Medulla oblongata (tissue), 1 donor: ENCODE measurements at regions not wholly inside any gene's neighbourhood (a gene's known extent, or its start where the extent isn't known, plus 50 kb on each side); places are given as distances from the start of the nearest gene placed in this dataset.

Source experiments
- DNase-seq: peaks from one replicate; pipeline ENCODE4 v3.0.0-alpha.2; 2015; ENCODE audit errors: extremely low spot score

DNA sequence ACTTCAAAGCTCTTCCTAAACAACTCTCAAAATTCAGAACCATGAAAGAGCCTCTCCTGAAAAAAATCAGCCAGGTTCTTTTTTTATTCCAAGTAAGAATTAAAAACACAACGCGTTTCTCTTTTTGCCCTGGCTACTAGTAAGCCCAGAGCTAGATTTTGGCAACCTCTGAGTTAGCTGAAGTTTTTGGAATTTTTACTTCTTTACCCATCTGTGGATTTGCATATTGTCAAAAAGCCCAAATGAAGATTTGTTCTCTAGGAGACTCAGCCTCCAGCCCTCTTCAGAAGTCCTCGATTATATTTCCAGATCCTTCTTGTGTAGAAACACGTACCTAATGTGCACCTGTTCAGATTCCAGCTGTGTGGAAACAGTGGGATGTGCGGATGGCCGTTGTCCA, 517.9 kb downstream of the TBC1D22A start:
- DNase-seq, result no peak

- DNase-seq, result no peak
Measured at GRCh38 chr22:47279746-47280145, 517.3 kb downstream of the TBC1D22A start.

- DNase-seq, result no peak
Measured at GRCh38 chr22:47279337-47279736, 516.9 kb downstream of the TBC1D22A start.

DNA sequence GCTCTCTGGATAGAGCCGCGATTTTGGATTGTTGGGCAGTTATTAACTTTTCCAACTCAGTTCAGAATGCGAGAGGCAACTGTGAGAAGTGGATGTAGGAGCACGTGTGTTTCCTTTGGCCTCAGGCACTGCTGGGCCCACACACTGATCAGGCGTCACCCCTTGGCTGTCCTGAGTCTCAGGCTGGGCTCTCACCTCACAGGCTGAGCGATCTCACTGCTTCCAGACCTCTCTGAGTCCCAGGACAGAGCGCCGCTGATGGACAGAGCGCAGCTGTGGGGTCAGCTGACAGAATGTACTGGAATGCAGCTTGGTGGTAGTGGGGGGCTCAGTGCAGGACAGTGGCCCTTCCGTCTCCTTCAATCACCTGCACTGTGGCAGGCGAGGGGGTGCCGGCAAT, 516.2 kb downstream of the TBC1D22A start:
- DNase-seq, result no peak

DNA sequence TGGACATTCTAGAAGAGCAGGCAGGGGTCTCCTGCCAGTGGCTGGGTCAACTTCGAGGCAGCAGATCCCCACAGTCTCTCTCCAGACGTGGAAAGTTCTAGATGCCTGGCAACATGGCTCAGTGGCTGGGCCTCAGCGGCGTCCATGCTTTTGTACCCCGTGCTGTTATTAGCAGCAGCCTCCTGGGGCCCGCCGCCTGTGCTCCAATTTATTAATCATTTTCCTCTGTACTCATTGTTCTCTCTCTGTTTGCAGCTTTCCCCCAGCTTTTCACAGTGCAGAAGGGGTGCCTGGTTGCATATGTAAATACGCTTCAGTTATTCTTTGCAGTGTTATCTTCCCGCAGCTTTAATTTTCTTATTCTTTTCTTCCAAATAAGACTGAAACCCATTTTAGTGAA, 515.1 kb downstream of the TBC1D22A start:
- no peak for DNase-seq

DNA sequence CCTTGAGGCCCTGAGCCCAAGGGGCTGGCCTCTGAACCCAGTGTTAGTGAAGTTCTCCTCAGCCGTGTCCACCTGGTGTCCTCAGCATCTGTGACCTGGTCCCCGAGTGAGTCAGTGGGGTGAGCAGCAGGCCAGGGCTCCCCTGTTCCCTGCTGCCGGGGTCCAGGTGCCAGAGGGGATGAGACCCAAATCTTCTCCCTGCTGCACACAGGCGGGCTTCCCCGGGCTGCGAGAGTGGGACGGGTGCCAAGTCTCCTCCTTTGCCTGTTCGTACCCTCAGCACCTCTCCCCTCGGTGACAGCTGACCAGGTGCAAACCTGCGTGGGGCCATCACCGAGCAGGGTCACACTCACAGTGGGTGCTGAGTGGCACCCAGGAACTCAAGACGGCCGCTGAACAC, 514.5 kb downstream of the TBC1D22A start:
- DNase-seq, result no peak

DNA sequence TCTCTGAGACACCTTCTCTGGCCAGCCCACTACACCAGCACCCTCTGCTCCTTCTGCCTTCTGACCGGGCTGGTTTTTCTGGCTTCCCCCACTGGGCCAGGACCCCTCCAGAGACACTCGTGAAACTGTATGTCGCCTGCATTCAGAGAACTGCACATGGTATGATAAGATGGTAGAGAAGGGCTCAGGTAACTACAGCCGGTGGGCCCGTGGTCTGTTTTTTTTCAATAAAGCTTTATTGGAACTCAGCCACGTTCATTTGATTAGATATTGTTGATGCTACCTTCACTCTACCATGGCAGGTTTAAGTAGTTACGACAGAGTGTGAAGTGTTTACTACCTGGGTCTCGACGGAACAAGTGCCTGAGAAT, 514.0 kb downstream of the TBC1D22A start:
- DNase-seq, result no peak

DNA sequence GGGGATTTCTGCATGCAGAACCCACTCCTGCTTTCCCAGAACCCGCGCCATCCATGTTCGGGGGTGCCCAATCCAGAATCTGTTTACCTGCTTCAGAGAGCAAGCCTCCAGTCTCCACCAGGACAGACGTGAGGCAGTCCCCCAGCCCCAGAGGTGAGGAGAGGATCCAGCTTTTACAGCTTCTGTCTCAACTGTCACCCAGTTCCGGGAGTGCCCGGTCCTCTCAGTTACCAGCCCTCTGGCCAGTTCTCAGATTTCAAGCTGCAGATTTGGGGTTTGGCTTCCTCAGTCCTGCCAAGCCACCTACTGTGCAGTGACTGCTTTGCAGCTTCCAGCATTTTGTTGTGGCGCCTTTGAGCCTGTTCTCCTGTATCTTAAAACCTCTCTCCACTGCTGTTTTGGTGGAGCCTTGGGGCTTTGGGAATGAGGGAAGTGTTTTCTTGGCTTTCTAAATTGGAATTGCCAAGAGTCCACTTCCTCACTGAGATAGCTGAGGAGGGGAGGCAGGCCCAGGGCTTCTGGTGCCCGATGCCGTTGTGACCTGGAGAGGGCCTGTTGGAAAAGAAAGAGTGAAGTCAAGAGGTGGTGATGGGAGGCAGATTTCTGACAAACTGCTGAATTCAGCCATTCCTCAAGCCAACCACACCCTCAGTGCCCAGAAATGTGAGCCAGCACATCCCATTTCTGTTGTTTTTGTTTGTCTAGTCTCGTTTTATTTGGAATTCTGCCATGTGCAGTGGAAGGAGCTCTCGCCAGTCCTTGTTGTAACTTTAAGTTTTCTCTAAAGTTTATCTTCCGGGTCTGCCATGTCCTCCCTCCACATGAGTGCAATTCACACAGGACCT, 513.4 kb downstream of the TBC1D22A start:
- no peak for DNase-seq

DNA sequence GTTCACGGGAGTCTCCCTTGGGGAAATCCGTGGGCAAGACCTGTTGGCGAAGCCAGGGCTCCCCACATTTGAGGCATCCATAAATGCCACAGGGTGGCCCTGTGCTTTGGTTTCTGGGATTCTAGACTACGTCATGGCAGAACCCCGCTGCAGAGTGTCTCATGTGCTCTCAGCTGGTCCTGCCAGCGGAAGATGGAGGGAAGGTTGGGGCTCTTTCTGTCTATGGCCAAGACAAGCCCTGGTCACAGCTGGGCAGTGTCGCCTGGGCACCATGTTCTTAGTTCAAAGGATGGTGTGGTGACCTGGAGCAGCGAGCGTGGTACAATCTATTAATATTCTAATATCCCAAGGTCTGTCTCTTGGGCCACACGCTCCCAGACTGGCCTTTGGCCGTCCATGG, 511.7 kb downstream of the TBC1D22A start:
- no peak for DNase-seq

DNA sequence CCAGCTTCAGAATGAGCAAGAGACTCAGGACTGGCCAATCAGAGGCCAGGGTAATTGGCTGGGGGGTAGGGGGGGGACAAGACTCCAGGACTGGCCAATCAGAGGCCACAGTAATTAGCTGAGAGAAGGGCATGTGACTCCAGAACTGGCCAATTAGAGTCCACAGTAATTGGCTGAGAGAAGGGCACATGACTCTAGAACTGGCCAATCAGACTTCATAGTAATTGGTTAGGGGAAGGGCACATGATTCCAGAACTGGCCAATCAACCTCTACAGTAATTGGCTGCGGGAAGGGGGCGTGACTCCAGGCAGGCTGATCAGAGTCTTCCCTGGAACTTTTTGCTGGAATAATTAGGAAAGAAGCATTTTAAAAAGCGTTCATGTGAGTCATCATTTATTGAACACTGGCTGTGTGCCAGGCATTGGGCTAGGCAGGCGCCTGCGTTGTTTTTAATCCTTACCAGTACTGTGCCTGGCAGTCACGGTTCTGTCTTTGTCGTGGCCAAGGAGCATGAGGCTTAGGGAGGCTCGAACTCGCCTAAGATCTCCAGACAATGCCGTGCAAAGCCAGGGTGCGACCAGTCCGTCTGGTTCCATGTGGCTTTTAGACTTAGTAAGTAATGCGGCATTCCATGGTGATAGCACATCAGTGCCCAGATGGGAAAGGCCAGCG, 508.1 kb downstream of the TBC1D22A start:
- no peak for DNase-seq

DNA sequence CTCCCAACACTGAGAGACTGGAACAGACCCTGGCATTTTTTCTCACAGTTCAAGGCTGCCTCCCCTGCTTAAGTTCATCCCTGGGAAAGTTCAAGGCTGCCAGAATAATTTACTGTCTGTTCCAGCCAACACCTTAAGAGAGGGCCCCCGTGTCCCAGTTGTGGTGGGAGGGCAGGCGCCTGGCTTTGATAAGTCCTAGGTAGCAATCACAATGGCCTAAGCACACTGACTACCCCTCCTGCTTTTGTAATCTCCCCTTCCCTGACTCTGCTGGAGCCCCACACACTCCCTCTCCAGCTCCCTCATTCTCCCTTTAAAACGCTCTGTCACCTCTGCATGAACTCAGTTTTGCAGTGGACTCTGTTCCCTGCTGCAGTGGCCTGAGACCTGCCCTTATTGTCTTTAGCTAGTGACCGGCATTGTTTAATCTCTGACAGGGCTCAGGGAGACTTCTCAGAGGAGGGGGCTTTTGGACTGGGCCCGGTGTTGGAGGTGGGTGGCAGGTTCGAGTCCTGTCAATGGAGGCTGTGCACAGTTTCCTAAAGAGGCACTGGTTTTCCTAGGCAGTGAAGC, 507.2 kb downstream of the TBC1D22A start:
- DNase-seq, result no peak

GRCh38 chr22:47267513-47268282, 505.2 kb downstream of the TBC1D22A start:
- DNase-seq, result no peak

DNA sequence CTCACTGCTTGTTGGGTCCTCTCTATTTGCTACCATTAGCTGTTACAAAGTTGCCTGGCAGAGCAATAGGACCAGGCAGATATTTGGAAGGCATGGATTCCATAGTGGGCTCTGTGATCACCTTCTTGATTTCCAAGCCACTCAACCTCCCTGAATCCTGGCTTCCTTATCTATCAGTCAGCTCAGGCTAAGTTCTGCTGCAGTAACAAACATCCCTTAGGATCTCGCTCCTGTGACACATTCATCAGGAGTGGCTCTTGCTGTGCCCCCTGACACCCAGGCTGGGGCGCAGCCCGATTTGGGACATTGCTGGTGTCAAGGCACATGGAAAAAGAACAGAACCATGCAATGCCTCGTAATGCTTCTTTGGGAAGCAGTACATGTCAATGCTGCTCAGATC, 503.9 kb downstream of the TBC1D22A start:
- no peak for DNase-seq

GRCh38 chr22:47260551-47260950, 498.1 kb downstream of the TBC1D22A start:
- DNase-seq, result no peak

DNA sequence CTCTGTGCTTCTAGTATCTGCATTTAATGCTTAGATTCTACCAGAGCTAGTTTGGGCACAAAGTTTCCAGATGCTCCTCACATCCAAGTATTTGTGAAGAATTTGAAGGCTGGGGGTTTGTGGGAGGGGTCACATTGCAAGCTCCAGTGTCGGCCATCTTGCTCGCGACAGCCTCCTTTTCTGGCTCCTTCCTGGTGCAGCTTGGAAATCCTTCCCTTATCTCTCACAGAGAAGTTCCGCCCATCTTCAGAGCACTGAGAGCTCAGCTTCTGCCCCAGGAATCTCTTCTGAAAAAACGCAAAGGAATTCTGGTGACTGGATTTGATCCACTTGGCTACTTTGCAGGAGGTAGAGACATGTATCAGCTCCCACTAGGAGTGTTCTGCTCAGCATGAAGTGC, 497.5 kb downstream of the TBC1D22A start:
- DNase-seq, result no peak

DNA sequence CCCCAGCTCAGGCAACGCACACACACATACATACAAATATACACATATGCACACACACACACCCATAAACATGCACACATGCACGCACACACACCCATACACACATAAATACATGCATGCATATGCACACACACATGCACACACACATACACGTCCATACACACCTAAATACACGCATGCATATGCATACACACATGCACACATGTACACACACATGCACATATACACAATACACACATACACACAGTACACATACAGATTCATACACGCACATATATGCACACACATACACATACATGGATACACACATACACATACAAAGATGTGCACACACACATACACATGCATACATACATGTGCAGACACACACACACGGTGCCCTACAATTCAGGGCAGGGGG, 496.6 kb downstream of the TBC1D22A start:
- DNase-seq, result no peak

DNA sequence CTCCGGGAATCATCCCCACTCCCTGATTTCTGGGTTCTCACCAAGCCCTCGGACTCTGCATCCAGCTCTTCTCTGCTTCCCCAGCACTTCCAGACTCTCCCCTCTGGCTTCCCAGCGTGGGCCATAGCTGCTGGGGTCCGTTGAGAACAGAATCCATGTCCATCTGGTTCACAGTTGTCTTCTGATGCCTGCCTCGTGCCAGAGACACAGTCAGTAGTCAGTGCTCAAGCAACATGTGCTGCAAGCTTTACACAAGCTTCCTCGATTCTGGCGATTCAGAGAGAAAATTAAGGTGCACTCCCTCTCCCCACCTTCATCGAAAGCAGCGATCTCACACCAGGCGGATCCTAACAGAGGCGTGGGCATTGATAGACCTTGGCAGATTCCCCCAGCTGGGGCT, 495.5 kb downstream of the TBC1D22A start:
- DNase-seq, result no peak

DNA sequence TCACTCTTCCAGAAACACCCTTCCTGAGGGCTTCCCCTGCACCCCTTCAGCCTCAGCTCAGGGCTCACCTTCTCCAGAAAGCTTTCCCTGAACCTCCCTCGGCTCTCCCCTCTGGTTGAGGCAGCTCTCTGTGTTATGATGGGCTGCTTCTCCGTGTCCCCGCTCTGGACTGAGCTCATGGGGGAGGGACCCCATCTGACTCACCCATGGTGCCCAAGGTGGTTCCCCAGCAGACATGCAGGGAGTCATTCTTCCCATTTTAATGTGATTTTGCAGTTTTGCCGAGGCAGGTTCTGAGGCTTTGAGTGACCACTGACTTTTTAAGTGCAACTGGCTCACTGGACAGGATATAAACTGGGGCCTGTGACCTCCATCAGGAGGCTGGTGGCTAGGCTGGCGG, 495.1 kb downstream of the TBC1D22A start:
- no peak for DNase-seq

- no peak for DNase-seq
Measured at GRCh38 chr22:47251911-47252310, 489.5 kb downstream of the TBC1D22A start.

- no peak for DNase-seq
Measured at GRCh38 chr22:47250995-47251765, 488.7 kb downstream of the TBC1D22A start.

- DNase-seq, result no peak
Measured at GRCh38 chr22:47249370-47249928, 487.0 kb downstream of the TBC1D22A start.
